ENCODE measurements at regions not wholly inside any gene's neighbourhood (a gene's known extent, or its start where the extent isn't known, plus 50 kb on each side); places are given as distances from the start of the nearest gene placed in this dataset.

- POLR2A ChIA-PET, result no interaction called here
- CTCF ChIA-PET (ENCODE audit: low intra/inter-chr PET ratio, low total read pairs), result no interaction called here
- 35% methylated on average over 9 of the region's 9 CpGs for WGBS (ENCODE audit: low lambda C conversion rate)
- H3K4me2 ChIP-seq (ENCODE audit: low read depth, low read length), result no peak overlapping the region
- H3K4me3 ChIP-seq (replicated peaks in 1 of 3; ENCODE audit: insufficient read depth in 1 of 3, low read depth in 2 of 3, low read length in 3 of 3), result no peak overlapping the region
- no peaks in the 10 kb centered on the region for H3K9me3 ChIP-seq (ENCODE audit: low read length)
- in situ Hi-C loops (cut with HindIII; ENCODE audit: extremely low pct_ligation_motif_present, low pct_unique_long_range_greater_than_20kb), result no loop called here
- TF ChIP-seq DDIT3 (CRISPR knock-in tag; IDR thresholded peaks at IDR 0.05) (no peak), ZBTB3 (CRISPR knock-in tag; IDR thresholded peaks at IDR 0.05; ENCODE audit: borderline replicate concordance, low read depth) (no peak), ZNF343 (CRISPR knock-in tag; IDR thresholded peaks at IDR 0.05) (no peak), ZNF629 (CRISPR knock-in tag; conservative IDR thresholded peaks at IDR 0.05) (no peak), YY1 (IDR thresholded peaks at IDR 0.05; ENCODE audit: insufficient read depth, insufficient replicate concordance, low read depth, low read length) (no peak), MAFF (IDR thresholded peaks at IDR 0.05; ENCODE audit: low read depth, low read length) (no peak), HNRNPH1 (optimal IDR thresholded peaks at IDR 0.05; ENCODE audit: low read depth, low read length) (no peak), TEAD3 (CRISPR knock-in tag; optimal IDR thresholded peaks at IDR 0.05; ENCODE audit: borderline replicate concordance) (no peak), CAMTA2 (CRISPR knock-in tag; IDR thresholded peaks at IDR 0.05; ENCODE audit: borderline replicate concordance) (no peak)
- TF ChIP-seq, protein P1, sequence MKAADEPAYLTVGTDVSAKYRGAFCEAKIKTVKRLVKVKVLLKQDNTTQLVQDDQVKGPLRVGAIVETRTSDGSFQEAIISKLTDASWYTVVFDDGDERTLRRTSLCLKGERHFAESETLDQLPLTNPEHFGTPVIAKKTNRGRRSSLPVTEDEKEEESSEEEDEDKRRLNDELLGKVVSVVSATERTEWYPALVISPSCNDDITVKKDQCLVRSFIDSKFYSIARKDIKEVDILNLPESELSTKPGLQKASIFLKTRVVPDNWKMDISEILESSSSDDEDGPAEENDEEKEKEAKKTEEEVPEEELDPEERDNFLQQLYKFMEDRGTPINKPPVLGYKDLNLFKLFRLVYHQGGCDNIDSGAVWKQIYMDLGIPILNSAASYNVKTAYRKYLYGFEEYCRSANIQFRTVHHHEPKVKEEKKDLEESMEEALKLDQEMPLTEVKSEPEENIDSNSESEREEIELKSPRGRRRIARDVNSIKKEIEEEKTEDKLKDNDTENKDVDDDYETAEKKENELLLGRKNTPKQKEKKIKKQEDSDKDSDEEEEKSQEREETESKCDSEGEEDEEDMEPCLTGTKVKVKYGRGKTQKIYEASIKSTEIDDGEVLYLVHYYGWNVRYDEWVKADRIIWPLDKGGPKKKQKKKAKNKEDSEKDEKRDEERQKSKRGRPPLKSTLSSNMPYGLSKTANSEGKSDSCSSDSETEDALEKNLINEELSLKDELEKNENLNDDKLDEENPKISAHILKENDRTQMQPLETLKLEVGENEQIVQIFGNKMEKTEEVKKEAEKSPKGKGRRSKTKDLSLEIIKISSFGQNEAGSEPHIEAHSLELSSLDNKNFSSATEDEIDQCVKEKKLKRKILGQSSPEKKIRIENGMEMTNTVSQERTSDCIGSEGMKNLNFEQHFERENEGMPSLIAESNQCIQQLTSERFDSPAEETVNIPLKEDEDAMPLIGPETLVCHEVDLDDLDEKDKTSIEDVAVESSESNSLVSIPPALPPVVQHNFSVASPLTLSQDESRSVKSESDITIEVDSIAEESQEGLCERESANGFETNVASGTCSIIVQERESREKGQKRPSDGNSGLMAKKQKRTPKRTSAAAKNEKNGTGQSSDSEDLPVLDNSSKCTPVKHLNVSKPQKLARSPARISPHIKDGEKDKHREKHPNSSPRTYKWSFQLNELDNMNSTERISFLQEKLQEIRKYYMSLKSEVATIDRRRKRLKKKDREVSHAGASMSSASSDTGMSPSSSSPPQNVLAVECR (CRISPR knock-in tag; IDR thresholded peaks at IDR 0.05; ENCODE audit: borderline replicate concordance), result no peak
- TF ChIP-seq, protein P2, sequence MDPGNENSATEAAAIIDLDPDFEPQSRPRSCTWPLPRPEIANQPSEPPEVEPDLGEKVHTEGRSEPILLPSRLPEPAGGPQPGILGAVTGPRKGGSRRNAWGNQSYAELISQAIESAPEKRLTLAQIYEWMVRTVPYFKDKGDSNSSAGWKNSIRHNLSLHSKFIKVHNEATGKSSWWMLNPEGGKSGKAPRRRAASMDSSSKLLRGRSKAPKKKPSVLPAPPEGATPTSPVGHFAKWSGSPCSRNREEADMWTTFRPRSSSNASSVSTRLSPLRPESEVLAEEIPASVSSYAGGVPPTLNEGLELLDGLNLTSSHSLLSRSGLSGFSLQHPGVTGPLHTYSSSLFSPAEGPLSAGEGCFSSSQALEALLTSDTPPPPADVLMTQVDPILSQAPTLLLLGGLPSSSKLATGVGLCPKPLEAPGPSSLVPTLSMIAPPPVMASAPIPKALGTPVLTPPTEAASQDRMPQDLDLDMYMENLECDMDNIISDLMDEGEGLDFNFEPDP (CRISPR knock-in tag; conservative IDR thresholded peaks at IDR 0.05), result no peak
- TF ChIP-seq, protein P3, sequence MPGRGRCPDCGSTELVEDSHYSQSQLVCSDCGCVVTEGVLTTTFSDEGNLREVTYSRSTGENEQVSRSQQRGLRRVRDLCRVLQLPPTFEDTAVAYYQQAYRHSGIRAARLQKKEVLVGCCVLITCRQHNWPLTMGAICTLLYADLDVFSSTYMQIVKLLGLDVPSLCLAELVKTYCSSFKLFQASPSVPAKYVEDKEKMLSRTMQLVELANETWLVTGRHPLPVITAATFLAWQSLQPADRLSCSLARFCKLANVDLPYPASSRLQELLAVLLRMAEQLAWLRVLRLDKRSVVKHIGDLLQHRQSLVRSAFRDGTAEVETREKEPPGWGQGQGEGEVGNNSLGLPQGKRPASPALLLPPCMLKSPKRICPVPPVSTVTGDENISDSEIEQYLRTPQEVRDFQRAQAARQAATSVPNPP (CRISPR knock-in tag; IDR thresholded peaks at IDR 0.05), result no peak
- no peaks in the 10 kb centered on the region for H3K79me2 ChIP-seq (ENCODE audit: insufficient read depth, low read length)
- H3K27ac ChIP-seq (ENCODE audit: extremely low read length, insufficient read depth, low read length), result no peak overlapping the region
- DNase-seq (ENCODE audit: low spot score), result no peak
- no peak for FAIRE-seq
- intact Hi-C loops (cut with micrococcal nuclease; ENCODE audit: unreplicated experiment), result no loop called here
- no peak overlapping the region for H3K9ac ChIP-seq (ENCODE audit: insufficient read depth, low read depth, low read length)
- H3K36me3 ChIP-seq (replicated peaks in 1 of 2; ENCODE audit: control insufficient read depth in 1 of 2, insufficient read depth in 2 of 2, low read length in 2 of 2), result no peaks in the 10 kb centered on the region
- BruUV-seq (replicated peaks), result no TSS peak
- H3K4me1 ChIP-seq (ENCODE audit: insufficient read depth, low read length), result no peaks in the 10 kb centered on the region
- H3K27me3 ChIP-seq (ENCODE audit: control insufficient read depth in 1 of 2, insufficient read depth in 2 of 2, low read length in 2 of 2), result peaks cover 0 to 4% of the 10 kb centered on the region in 2 experiments; a peak in 1 of 5 replicates
- ATAC-seq, result no peak
- no peak overlapping the region for H2AFZ ChIP-seq (ENCODE audit: low read length)
- H4K20me1 ChIP-seq (ENCODE audit: insufficient read depth, low read length), result no peaks in the 10 kb centered on the region
These were observed 177.9 kb downstream of the GALC start for GRCh38 chr14:87815121-87815520.
